ENCODE measurements at regions not wholly inside any gene's neighbourhood (a gene's known extent, or its start where the extent isn't known, plus 50 kb on each side); places are given as distances from the start of the nearest gene placed in this dataset.

DNA sequence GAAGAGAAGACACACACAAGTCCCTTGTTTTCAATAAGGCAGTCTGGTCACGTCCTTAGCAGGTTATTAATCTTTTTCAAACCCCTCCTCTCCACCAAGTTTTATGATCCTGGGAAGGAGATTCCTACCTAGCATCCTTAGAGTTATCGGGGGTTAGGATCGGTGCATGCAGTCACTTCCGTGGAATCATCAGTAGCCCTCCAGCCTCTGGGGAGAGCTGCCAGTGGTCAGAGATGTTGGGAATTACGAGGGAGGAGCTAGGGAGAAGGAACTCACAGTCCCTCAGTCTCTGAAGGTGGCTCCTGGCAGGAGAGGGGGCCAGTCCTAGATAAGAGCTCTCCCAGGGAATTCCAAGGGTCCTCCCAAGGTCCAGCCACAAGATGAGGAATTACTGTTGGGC, 57.7 kb upstream of the ATP5PO start:
- Mint-ChIP-seq H3K4me3 (ENCODE audit: low read depth, unreplicated experiment) (no peak overlapping the region), H3K4me1 (ENCODE audit: low read depth, unreplicated experiment) (peaks cover 56% of the 10 kb centered on the region), H3K27ac (ENCODE audit: unreplicated experiment) (no peak overlapping the region), H3K9me3 (ENCODE audit: low read depth, unreplicated experiment) (no peaks in the 10 kb centered on the region), H3K27me3 (ENCODE audit: unreplicated experiment) (no peaks in the 10 kb centered on the region), H3K36me3 (ENCODE audit: insufficient read depth, unreplicated experiment) (peaks cover 5% of the 10 kb centered on the region)
- BruUV-seq (replicated peaks) = no TSS peak
- no peak for DNase-seq
- intact Hi-C loops (cut with micrococcal nuclease; ENCODE audit: unreplicated experiment) = no loop called here
- CTCF ChIA-PET = interaction anchor here (0.6 kb wide), 1 partner anchor 102 kb away, joined by 3 read pairs; no protein-coding TSS in a partner anchor
- no peak for TF ChIP-seq CTCF (IDR thresholded peaks at IDR 0.05; ENCODE audit: unreplicated experiment)

DNA sequence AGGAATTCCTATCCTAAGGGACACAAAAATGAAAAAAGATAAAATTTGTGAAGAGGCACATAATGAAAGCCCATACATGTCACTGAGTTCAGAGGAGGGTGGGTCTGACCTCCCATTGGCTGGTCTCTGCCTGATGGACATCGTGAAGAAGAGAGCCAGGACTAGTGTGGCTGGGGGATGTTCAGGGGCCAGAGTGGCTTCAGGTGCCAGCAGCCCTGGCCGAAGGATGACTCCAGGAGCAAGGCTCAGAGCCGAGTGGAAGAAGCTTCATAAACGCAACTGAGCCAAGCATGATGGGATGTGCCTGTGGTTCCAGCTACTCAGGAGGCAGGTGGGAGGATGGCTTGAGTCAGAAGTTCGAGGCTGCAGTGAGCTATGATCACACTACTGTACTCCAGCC, 56.9 kb upstream of the ATP5PO start:
- Mint-ChIP-seq H3K9me3 (ENCODE audit: low read depth, unreplicated experiment) (no peaks in the 10 kb centered on the region), H3K4me3 (ENCODE audit: low read depth, unreplicated experiment) (no peak overlapping the region), H3K27ac (ENCODE audit: unreplicated experiment) (no peak overlapping the region), H3K4me1 (ENCODE audit: low read depth, unreplicated experiment) (peaks cover 56% of the 10 kb centered on the region), H3K27me3 (ENCODE audit: unreplicated experiment) (no peaks in the 10 kb centered on the region), H3K36me3 (ENCODE audit: insufficient read depth, unreplicated experiment) (peaks cover 5% of the 10 kb centered on the region)
- BruUV-seq (replicated peaks) = no TSS peak
- no peak for DNase-seq
- TF ChIP-seq CTCF (IDR thresholded peaks at IDR 0.05; ENCODE audit: unreplicated experiment) = no peak
- intact Hi-C loops (cut with micrococcal nuclease; ENCODE audit: unreplicated experiment) = no loop called here
- CTCF ChIA-PET = no interaction called here

DNA sequence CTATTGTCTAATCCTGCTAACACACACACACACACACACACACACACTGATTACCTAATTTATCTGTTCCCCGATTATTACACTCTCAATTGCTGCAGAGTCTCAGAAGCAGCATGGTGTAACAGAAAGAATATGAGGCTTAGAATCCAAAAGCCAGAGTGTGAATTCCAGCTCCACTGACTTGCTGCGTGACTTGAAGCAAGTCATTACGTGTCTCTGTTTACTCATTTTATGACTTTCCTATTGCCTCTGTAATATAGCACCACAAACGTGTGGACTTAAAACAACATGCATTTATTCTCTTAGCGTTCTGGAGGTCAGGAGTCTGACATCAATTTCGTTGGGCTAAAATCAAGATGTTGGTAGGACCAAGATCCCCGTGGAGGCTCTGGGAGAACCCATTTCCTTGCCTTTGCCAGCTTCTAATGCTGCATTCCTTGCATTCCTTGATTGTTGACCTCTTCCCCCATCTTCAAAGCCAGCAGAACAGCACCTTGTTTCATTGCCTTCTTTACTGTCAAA, 55.9 kb upstream of the ATP5PO start:
- CTCF ChIA-PET = interaction anchor here (0.7 kb wide), 1 partner anchor 677 kb away, joined by 3 read pairs; no protein-coding TSS in a partner anchor
- peaks cover 5% of the 10 kb centered on the region for H3K36me3 Mint-ChIP-seq (ENCODE audit: insufficient read depth, unreplicated experiment)
- no TSS peak for BruUV-seq (replicated peaks)
- H3K4me3 Mint-ChIP-seq (ENCODE audit: low read depth, unreplicated experiment) = no peak overlapping the region
- intact Hi-C loops (cut with micrococcal nuclease; ENCODE audit: unreplicated experiment) = no loop called here
- peaks cover 53% of the 10 kb centered on the region for H3K4me1 Mint-ChIP-seq (ENCODE audit: low read depth, unreplicated experiment)
- H3K27me3 Mint-ChIP-seq (ENCODE audit: unreplicated experiment) = no peaks in the 10 kb centered on the region
- no peaks in the 10 kb centered on the region for H3K9me3 Mint-ChIP-seq (ENCODE audit: low read depth, unreplicated experiment)
- DNase-seq = no peak
- no peak for TF ChIP-seq CTCF (IDR thresholded peaks at IDR 0.05; ENCODE audit: unreplicated experiment)
- H3K27ac Mint-ChIP-seq (ENCODE audit: unreplicated experiment) = no peak overlapping the region

GRCh38 chr21:33969581-33969980, 54.0 kb upstream of the ATP5PO start:
- no peaks in the 10 kb centered on the region for H3K36me3 Mint-ChIP-seq (ENCODE audit: insufficient read depth, unreplicated experiment)
- H3K9me3 Mint-ChIP-seq (ENCODE audit: low read depth, unreplicated experiment) = no peaks in the 10 kb centered on the region
- DNase-seq = no peak
- H3K27ac Mint-ChIP-seq (ENCODE audit: unreplicated experiment) = no peak overlapping the region
- H3K4me1 Mint-ChIP-seq (ENCODE audit: low read depth, unreplicated experiment) = peaks cover 36% of the 10 kb centered on the region
- no TSS peak for BruUV-seq (replicated peaks)
- no peaks in the 10 kb centered on the region for H3K27me3 Mint-ChIP-seq (ENCODE audit: unreplicated experiment)
- intact Hi-C loops (cut with micrococcal nuclease; ENCODE audit: unreplicated experiment) = no loop called here
- CTCF ChIA-PET = no interaction called here
- H3K4me3 Mint-ChIP-seq (ENCODE audit: low read depth, unreplicated experiment) = no peak overlapping the region
- no peak for TF ChIP-seq CTCF (IDR thresholded peaks at IDR 0.05; ENCODE audit: unreplicated experiment)

All from Calu3 (cell line).